GM12878 (cell line): ENCODE measurements at regions not wholly inside any gene's neighbourhood (a gene's known extent, or its start where the extent isn't known, plus 50 kb on each side); places are given as distances from the start of the nearest gene placed in this dataset.

Experiments
- ATAC-seq: fragments of 200-7000 bp; cut with Tn5 transposase; 3 replicates; pipeline ENCODE4 v1.9.1; 2020; ENCODE audit warnings: mild to moderate bottlenecking, moderate library complexity
- BruUV-seq: library from RNA; stranded (reverse); fragments of 400-500 nt; replicated peaks from 2 replicates; lab custom pipeline; 2021; lab: Mats Ljungman, UMichigan
- CTCF ChIA-PET: fragments of 300-600 bp; sonication (Branson Sonifier 250); formaldehyde crosslinking; extraction: SDS; loops from one replicate; lab custom pipeline; 2021; ENCODE audit warnings: inconsistent platforms; lab: Yijun Ruan, JAX
- POLR2A ChIA-PET: fragments of 350-600 bp; formaldehyde crosslinking; extraction: SDS; loops from one replicate; lab custom pipeline; 2021; ENCODE audit warnings: inconsistent platforms; lab: Charles Lee
- RAD21 ChIA-PET: fragments of 300-600 bp; sonication (Branson Sonifier 250); formaldehyde crosslinking; loops from one replicate; lab custom pipeline; 2023; ENCODE audit warnings: antibody characterized with exemption; ENCODE audit not compliant: unreplicated experiment; lab: Charles Lee
- SMC1A ChIA-PET: fragments of 300-600 bp; sonication (Branson Sonifier 250); formaldehyde crosslinking; loops from one replicate; lab custom pipeline; 2023; ENCODE audit not compliant: unreplicated experiment, uncharacterized antibody; lab: Charles Lee
- DNase-seq: peaks from one replicate; pipeline ENCODE4 v3.0.0-alpha.2; 2011; ENCODE audit warnings: low read depth, low spot score
- FAIRE-seq: peaks from 3 replicates; lab custom pipeline; 2011; peaks lifted over from hg19 to GRCh38; lab: Jason Lieb, UNC
- H2AFZ ChIP-seq: 2 replicates; pipeline ENCODE4 v1.6.0; 2011; ENCODE audit warnings: low read depth, low read length, control low read depth; ENCODE audit not compliant: control insufficient read depth
- H3K27ac ChIP-seq: 2 replicates; pipeline ENCODE4 v1.5.1; 2011; ENCODE audit warnings: control low read depth; ENCODE audit not compliant: control insufficient read depth, insufficient read depth
- H3K27me3 ChIP-seq, 2 experiments: replicated peaks in 1 of 2; 2 replicates each; pipeline versions ENCODE4 v1.6.0 to v1.6.1; 2011; ENCODE audit warnings: low read length in 1 of 2; ENCODE audit not compliant: control insufficient read depth in 2 of 2, insufficient read depth in 2 of 2
- H3K36me3 ChIP-seq, 2 experiments: 2 replicates each; pipeline ENCODE4 v1.5.1; 2011; ENCODE audit warnings: low read length in 1 of 2; ENCODE audit not compliant: control insufficient read depth in 2 of 2, insufficient read depth in 2 of 2
- H3K4me1 ChIP-seq: 2 replicates; pipeline ENCODE4 v1.6.1; 2011; ENCODE audit warnings: mild to moderate bottlenecking, low read length, moderate library complexity, mixed read lengths; ENCODE audit not compliant: control insufficient read depth, insufficient read depth
- H3K4me2 ChIP-seq: 2 replicates; pipeline ENCODE4 v1.6.0; 2011; ENCODE audit warnings: control low read depth; ENCODE audit not compliant: control insufficient read depth, insufficient read depth
- H3K4me3 ChIP-seq: fragments of 200-600 bp; sonication (generic); 2 replicates; pipeline ENCODE4 v1.5.1; 2016
- H3K79me2 ChIP-seq: 2 replicates; pipeline ENCODE4 v1.6.0; 2011; ENCODE audit warnings: low read length; ENCODE audit not compliant: control insufficient read depth, insufficient read depth
- H3K9ac ChIP-seq: 2 replicates; pipeline ENCODE4 v1.8.0; 2011; ENCODE audit warnings: low read length, control low read depth, mixed read lengths; ENCODE audit not compliant: control insufficient read depth, insufficient read depth
- H3K9me3 ChIP-seq: replicated peaks from 3 replicates; pipeline ENCODE4 v1.5.1; 2011; ENCODE audit warnings: mild to moderate bottlenecking, low read length; ENCODE audit not compliant: control insufficient read depth, insufficient read depth
- H4K20me1 ChIP-seq: 2 replicates; pipeline ENCODE4 v1.6.0; 2011; ENCODE audit not compliant: control insufficient read depth, insufficient read depth
- ATF7 ChIP-seq: fragments of 450-650 bp; IDR thresholded peaks from 2 replicates; pipeline ENCODE4 v1.6.1; 2016; ENCODE audit warnings: low read depth, mild to moderate bottlenecking
- CEBPB ChIP-seq, 2 experiments: fragments of 150-350 bp in 1 of 2; IDR thresholded peaks; 2 replicates each; pipeline ENCODE4 v1.6.1; 2012 to 2014; ENCODE audit warnings: low read depth in 2 of 2, low read length in 2 of 2, borderline replicate concordance in 1 of 2, inconsistent platforms in 1 of 2
- GATAD2B ChIP-seq: fragments of 450-650 bp; conservative IDR thresholded peaks from 2 replicates; pipeline ENCODE4 v1.6.1; 2017; ENCODE audit warnings: low read depth, mild to moderate bottlenecking, moderate library complexity
- HDAC6 ChIP-seq: fragments of 200-600 bp; sonication (generic); IDR thresholded peaks from one replicate; pipeline ENCODE4 v1.8.0; 2017; ENCODE audit warnings: antibody characterized with exemption; ENCODE audit not compliant: unreplicated experiment
- MEF2A ChIP-seq: IDR thresholded peaks from 2 replicates; pipeline ENCODE4 v1.6.1; 2011; ENCODE audit warnings: low read depth, mild to moderate bottlenecking, low read length, moderate library complexity; ENCODE audit not compliant: insufficient read depth
- NR2C2 ChIP-seq: IDR thresholded peaks from 2 replicates; pipeline ENCODE4 v1.6.1; 2011; ENCODE audit warnings: borderline replicate concordance, low read depth; ENCODE audit not compliant: control insufficient read depth, insufficient read length
- NRF1 ChIP-seq: conservative IDR thresholded peaks from 2 replicates; pipeline ENCODE4 v1.6.1; 2011; ENCODE audit warnings: mild to moderate bottlenecking, low read depth, low read length, improper control_type of control experiment
- PAX5 ChIP-seq: IDR thresholded peaks from 2 replicates; pipeline ENCODE4 v1.6.1; 2011; ENCODE audit warnings: low read depth, low read length, borderline replicate concordance
- WRNIP1 ChIP-seq: IDR thresholded peaks from 2 replicates; pipeline ENCODE4 v1.6.1; 2011; ENCODE audit warnings: low read depth, low read length, improper control_type of control experiment, borderline replicate concordance
- WGBS: methylation state at CpG from one replicate; pipeline ENCODE4 v1.1.6; 2016; ENCODE audit warnings: low lambda C conversion rate; ENCODE audit not compliant: insufficient replicate concordance, insufficient coverage; ENCODE audit errors: missing lambda C conversion rate; 5-methylcytosine and 5-hydroxymethylcytosine counted together
- in situ Hi-C: fragments of 300-500 bp; cut with MboI; formaldehyde crosslinking; loops from 9 replicates; pipeline ENCODE4 v1.14.3; 2018; ENCODE audit warnings: mixed read lengths
- intact Hi-C: fragments of 100-400 bp; cut with micrococcal nuclease; formaldehyde crosslinking; loops from one replicate; pipeline ENCODE4 v1.14.2; 2022; ENCODE audit not compliant: unreplicated experiment
- TF ChIP-seq, protein P1 (sequence below): IDR thresholded peaks from 2 replicates; pipeline ENCODE4 v1.6.1; 2012; ENCODE audit warnings: improper control_type of control experiment, low read depth, low read length; ENCODE audit not compliant: insufficient replicate concordance
- TF ChIP-seq, protein P2 (sequence below): fragments of 450-650 bp; conservative IDR thresholded peaks from 2 replicates; pipeline ENCODE4 v1.6.1; 2017; ENCODE audit warnings: mild to moderate bottlenecking, moderate library complexity
- TF ChIP-seq, protein P3 (sequence below): fragments of 150-350 bp; IDR thresholded peaks from 2 replicates; pipeline ENCODE4 v1.6.1; 2014; ENCODE audit warnings: mild to moderate bottlenecking, low read depth, low read length
- TF ChIP-seq, protein P4 (sequence below): IDR thresholded peaks from 2 replicates; pipeline ENCODE4 v1.6.1; 2012; ENCODE audit warnings: low read depth, low read length, improper control_type of control experiment
- TF ChIP-seq, protein P5 (sequence below): fragments of 450-650 bp; IDR thresholded peaks from 2 replicates; pipeline ENCODE4 v1.6.1; 2014; ENCODE audit warnings: mild to moderate bottlenecking

DNA sequence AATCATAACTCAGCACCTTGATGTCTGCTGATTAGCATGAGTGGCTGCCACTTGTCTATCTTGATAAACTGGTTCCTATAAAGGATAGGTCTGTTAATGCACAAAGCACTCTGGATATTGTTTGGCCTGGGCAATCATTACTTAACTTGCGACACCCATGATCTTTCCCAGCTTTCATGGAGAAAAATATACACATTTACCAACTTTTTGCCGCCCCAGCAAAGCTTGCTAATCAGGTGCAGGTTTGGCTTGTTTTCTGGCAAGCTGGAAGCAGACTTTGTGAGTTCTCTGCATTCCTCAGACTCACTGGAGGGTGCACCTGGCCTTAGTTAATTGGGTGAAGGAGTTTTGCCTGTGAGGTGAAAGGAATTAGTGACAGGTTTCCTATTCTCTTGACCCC lies 1126.4 kb upstream of the FLRT2 start:
- 17% methylated on average over 2 of the region's 2 CpGs for WGBS
- in situ Hi-C loops = no loop called here
- Histone ChIP-seq H3K4me1 (no peaks in the 10 kb centered on the region), H3K9ac (no peak overlapping the region), H3K27me3 (no peaks in the 10 kb centered on the region), H4K20me1 (no peaks in the 10 kb centered on the region), H3K36me3 (no peaks in the 10 kb centered on the region), H3K4me2 (no peak overlapping the region), H2AFZ (no peak overlapping the region), H3K4me3 (no peak overlapping the region), H3K9me3 (no peaks in the 10 kb centered on the region), H3K79me2 (no peaks in the 10 kb centered on the region), H3K27ac (no peak overlapping the region)
- DNase-seq (no peak), ATAC-seq (no peak), FAIRE-seq (no peak)
- SMC1A ChIA-PET = no interaction called here
- BruUV-seq = no TSS peak
- CTCF ChIA-PET = no interaction called here
- RAD21 ChIA-PET = no interaction called here
- intact Hi-C loops = no loop called here
- POLR2A ChIA-PET = no interaction called here
- TF ChIP-seq, protein P1, sequence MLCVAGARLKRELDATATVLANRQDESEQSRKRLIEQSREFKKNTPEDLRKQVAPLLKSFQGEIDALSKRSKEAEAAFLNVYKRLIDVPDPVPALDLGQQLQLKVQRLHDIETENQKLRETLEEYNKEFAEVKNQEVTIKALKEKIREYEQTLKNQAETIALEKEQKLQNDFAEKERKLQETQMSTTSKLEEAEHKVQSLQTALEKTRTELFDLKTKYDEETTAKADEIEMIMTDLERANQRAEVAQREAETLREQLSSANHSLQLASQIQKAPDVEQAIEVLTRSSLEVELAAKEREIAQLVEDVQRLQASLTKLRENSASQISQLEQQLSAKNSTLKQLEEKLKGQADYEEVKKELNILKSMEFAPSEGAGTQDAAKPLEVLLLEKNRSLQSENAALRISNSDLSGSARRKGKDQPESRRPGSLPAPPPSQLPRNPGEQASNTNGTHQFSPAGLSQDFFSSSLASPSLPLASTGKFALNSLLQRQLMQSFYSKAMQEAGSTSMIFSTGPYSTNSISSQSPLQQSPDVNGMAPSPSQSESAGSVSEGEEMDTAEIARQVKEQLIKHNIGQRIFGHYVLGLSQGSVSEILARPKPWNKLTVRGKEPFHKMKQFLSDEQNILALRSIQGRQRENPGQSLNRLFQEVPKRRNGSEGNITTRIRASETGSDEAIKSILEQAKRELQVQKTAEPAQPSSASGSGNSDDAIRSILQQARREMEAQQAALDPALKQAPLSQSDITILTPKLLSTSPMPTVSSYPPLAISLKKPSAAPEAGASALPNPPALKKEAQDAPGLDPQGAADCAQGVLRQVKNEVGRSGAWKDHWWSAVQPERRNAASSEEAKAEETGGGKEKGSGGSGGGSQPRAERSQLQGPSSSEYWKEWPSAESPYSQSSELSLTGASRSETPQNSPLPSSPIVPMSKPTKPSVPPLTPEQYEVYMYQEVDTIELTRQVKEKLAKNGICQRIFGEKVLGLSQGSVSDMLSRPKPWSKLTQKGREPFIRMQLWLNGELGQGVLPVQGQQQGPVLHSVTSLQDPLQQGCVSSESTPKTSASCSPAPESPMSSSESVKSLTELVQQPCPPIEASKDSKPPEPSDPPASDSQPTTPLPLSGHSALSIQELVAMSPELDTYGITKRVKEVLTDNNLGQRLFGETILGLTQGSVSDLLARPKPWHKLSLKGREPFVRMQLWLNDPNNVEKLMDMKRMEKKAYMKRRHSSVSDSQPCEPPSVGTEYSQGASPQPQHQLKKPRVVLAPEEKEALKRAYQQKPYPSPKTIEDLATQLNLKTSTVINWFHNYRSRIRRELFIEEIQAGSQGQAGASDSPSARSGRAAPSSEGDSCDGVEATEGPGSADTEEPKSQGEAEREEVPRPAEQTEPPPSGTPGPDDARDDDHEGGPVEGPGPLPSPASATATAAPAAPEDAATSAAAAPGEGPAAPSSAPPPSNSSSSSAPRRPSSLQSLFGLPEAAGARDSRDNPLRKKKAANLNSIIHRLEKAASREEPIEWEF = no peak
- TF ChIP-seq GATAD2B = no peak
- TF ChIP-seq, protein P2, sequence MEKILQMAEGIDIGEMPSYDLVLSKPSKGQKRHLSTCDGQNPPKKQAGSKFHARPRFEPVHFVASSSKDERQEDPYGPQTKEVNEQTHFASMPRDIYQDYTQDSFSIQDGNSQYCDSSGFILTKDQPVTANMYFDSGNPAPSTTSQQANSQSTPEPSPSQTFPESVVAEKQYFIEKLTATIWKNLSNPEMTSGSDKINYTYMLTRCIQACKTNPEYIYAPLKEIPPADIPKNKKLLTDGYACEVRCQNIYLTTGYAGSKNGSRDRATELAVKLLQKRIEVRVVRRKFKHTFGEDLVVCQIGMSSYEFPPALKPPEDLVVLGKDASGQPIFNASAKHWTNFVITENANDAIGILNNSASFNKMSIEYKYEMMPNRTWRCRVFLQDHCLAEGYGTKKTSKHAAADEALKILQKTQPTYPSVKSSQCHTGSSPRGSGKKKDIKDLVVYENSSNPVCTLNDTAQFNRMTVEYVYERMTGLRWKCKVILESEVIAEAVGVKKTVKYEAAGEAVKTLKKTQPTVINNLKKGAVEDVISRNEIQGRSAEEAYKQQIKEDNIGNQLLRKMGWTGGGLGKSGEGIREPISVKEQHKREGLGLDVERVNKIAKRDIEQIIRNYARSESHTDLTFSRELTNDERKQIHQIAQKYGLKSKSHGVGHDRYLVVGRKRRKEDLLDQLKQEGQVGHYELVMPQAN = no peak
- TF ChIP-seq, protein P3, sequence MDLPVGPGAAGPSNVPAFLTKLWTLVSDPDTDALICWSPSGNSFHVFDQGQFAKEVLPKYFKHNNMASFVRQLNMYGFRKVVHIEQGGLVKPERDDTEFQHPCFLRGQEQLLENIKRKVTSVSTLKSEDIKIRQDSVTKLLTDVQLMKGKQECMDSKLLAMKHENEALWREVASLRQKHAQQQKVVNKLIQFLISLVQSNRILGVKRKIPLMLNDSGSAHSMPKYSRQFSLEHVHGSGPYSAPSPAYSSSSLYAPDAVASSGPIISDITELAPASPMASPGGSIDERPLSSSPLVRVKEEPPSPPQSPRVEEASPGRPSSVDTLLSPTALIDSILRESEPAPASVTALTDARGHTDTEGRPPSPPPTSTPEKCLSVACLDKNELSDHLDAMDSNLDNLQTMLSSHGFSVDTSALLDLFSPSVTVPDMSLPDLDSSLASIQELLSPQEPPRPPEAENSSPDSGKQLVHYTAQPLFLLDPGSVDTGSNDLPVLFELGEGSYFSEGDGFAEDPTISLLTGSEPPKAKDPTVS = no peak
- TF ChIP-seq NRF1 = no peak
- TF ChIP-seq MEF2A = no peak
- no peak for TF ChIP-seq PAX5
- TF ChIP-seq CEBPB (IDR thresholded peaks at IDR 0.05; ENCODE audit: borderline replicate concordance in 1 of 2, low read depth in 2 of 2, low read length in 2 of 2) = no peak
- TF ChIP-seq WRNIP1 = no peak
- TF ChIP-seq NR2C2 = no peak
- TF ChIP-seq, protein P4, sequence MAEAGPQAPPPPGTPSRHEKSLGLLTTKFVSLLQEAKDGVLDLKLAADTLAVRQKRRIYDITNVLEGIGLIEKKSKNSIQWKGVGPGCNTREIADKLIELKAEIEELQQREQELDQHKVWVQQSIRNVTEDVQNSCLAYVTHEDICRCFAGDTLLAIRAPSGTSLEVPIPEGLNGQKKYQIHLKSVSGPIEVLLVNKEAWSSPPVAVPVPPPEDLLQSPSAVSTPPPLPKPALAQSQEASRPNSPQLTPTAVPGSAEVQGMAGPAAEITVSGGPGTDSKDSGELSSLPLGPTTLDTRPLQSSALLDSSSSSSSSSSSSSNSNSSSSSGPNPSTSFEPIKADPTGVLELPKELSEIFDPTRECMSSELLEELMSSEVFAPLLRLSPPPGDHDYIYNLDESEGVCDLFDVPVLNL = no peak
- TF ChIP-seq, protein P5, sequence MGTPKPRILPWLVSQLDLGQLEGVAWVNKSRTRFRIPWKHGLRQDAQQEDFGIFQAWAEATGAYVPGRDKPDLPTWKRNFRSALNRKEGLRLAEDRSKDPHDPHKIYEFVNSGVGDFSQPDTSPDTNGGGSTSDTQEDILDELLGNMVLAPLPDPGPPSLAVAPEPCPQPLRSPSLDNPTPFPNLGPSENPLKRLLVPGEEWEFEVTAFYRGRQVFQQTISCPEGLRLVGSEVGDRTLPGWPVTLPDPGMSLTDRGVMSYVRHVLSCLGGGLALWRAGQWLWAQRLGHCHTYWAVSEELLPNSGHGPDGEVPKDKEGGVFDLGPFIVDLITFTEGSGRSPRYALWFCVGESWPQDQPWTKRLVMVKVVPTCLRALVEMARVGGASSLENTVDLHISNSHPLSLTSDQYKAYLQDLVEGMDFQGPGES = no peak
- no peak for TF ChIP-seq HDAC6
- TF ChIP-seq ATF7 = no peak
